ENCODE measurements at regions not wholly inside any gene's neighbourhood (a gene's known extent, or its start where the extent isn't known, plus 50 kb on each side); places are given as distances from the start of the nearest gene placed in this dataset.

GRCh38 chr10:18859659-18860058 is 188.9 kb upstream of the MALRD1 start:
- Histone ChIP-seq H3K4me3 (replicated peaks in 1 of 4; ENCODE audit: control extremely low read depth in 1 of 4, insufficient read depth in 1 of 4, low read depth in 3 of 4, low read length in 4 of 4) (no peak overlapping the region), H3K27ac (ENCODE audit: insufficient read depth, low read length) (no peak overlapping the region), H3K4me1 (ENCODE audit: control insufficient read depth, extremely low read depth, insufficient read depth, low read length) (no peaks in the 10 kb centered on the region), H3K4me2 (ENCODE audit: extremely low read depth, insufficient read depth, low read length) (no peak overlapping the region), H4K20me1 (ENCODE audit: control insufficient read depth, extremely low read depth, insufficient read depth, low read length) (no peaks in the 10 kb centered on the region), H3K27me3 (ENCODE audit: control insufficient read depth, insufficient read depth, low read length) (no peaks in the 10 kb centered on the region), H3K36me3 (ENCODE audit: control insufficient read depth, insufficient read depth, low read length) (no peaks in the 10 kb centered on the region), H3K9me3 (ENCODE audit: control insufficient read depth, insufficient read depth, low read depth, low read length) (no peaks in the 10 kb centered on the region), H3K79me2 (ENCODE audit: control insufficient read depth, insufficient read depth, low read length) (no peaks in the 10 kb centered on the region), H2AFZ (ENCODE audit: low read length) (no peak overlapping the region), H3K9ac (ENCODE audit: insufficient read depth, low read length) (no peak overlapping the region)
- TF ChIP-seq EZH2 (IDR thresholded peaks at IDR 0.05; ENCODE audit: low read length, missing control alignments), result no peak
- no peak for DNase-seq (ENCODE audit: low read depth in 2 of 2)

- Histone ChIP-seq H2AFZ (ENCODE audit: low read length) (no peak overlapping the region), H3K4me1 (ENCODE audit: control insufficient read depth, extremely low read depth, insufficient read depth, low read length) (no peaks in the 10 kb centered on the region), H3K36me3 (ENCODE audit: control insufficient read depth, insufficient read depth, low read length) (no peaks in the 10 kb centered on the region), H3K27me3 (ENCODE audit: control insufficient read depth, insufficient read depth, low read length) (no peaks in the 10 kb centered on the region), H3K79me2 (ENCODE audit: control insufficient read depth, insufficient read depth, low read length) (no peaks in the 10 kb centered on the region), H3K9ac (ENCODE audit: insufficient read depth, low read length) (no peak overlapping the region), H3K4me2 (ENCODE audit: extremely low read depth, insufficient read depth, low read length) (no peak overlapping the region), H4K20me1 (ENCODE audit: control insufficient read depth, extremely low read depth, insufficient read depth, low read length) (no peaks in the 10 kb centered on the region), H3K9me3 (ENCODE audit: control insufficient read depth, insufficient read depth, low read depth, low read length) (no peaks in the 10 kb centered on the region), H3K27ac (ENCODE audit: insufficient read depth, low read length) (no peak overlapping the region), H3K4me3 (replicated peaks in 1 of 4; ENCODE audit: control extremely low read depth in 1 of 4, insufficient read depth in 1 of 4, low read depth in 3 of 4, low read length in 4 of 4) (peak overlapping the region in 1 of 4 experiments; percentile 8)
- TF ChIP-seq EZH2 (IDR thresholded peaks at IDR 0.05; ENCODE audit: low read length, missing control alignments), result no peak
- TF ChIP-seq CTCF (conservative IDR thresholded peaks at IDR 0.05 in 1 of 2, IDR thresholded peaks at IDR 0.05 in 1 of 2; ENCODE audit: low read depth in 1 of 2, low read length in 2 of 2), result no peak
- DNase-seq (ENCODE audit: low read depth in 2 of 2), result no peak
Observed at GRCh38 chr10:18860186-18860585, 188.4 kb upstream of the MALRD1 start.

- no peaks in the 10 kb centered on the region for H3K9me3 ChIP-seq (ENCODE audit: control insufficient read depth, insufficient read depth, low read depth, low read length)
- no peak overlapping the region for H3K27ac ChIP-seq (ENCODE audit: insufficient read depth, low read length)
- no peaks in the 10 kb centered on the region for H3K4me1 ChIP-seq (ENCODE audit: control insufficient read depth, extremely low read depth, insufficient read depth, low read length)
- no peak overlapping the region for H3K4me2 ChIP-seq (ENCODE audit: extremely low read depth, insufficient read depth, low read length)
- H3K36me3 ChIP-seq (ENCODE audit: control insufficient read depth, insufficient read depth, low read length), result no peaks in the 10 kb centered on the region
- no peak overlapping the region for H3K4me3 ChIP-seq (replicated peaks in 1 of 4; ENCODE audit: control extremely low read depth in 1 of 4, insufficient read depth in 1 of 4, low read depth in 3 of 4, low read length in 4 of 4)
- no peaks in the 10 kb centered on the region for H3K79me2 ChIP-seq (ENCODE audit: control insufficient read depth, insufficient read depth, low read length)
- TF ChIP-seq EZH2 (IDR thresholded peaks at IDR 0.05; ENCODE audit: low read length, missing control alignments) (no peak), CTCF (conservative IDR thresholded peaks at IDR 0.05 in 1 of 2, IDR thresholded peaks at IDR 0.05 in 1 of 2; ENCODE audit: low read depth in 1 of 2, low read length in 2 of 2) (no peak)
- no peaks in the 10 kb centered on the region for H4K20me1 ChIP-seq (ENCODE audit: control insufficient read depth, extremely low read depth, insufficient read depth, low read length)
- no peaks in the 10 kb centered on the region for H3K27me3 ChIP-seq (ENCODE audit: control insufficient read depth, insufficient read depth, low read length)
- DNase-seq (ENCODE audit: low read depth in 2 of 2), result peak; percentile 67 to 82
- no peak overlapping the region for H2AFZ ChIP-seq (ENCODE audit: low read length)
- no peak overlapping the region for H3K9ac ChIP-seq (ENCODE audit: insufficient read depth, low read length)
Observed at GRCh38 chr10:18860631-18861240, 187.9 kb upstream of the MALRD1 start.

Data from fibroblast of lung (primary cell).